H1 (cell line): ENCODE measurements at regions not wholly inside any gene's neighbourhood (a gene's known extent, or its start where the extent isn't known, plus 50 kb on each side); places are given as distances from the start of the nearest gene placed in this dataset.

Experiments used
- CTCF ChIA-PET: fragments of 300-600 bp; sonication (Branson Sonifier 250); formaldehyde crosslinking; loops from one replicate; lab custom pipeline; 2021; ENCODE audit not compliant: partially characterized antibody; lab: Charles Lee
- POLR2A ChIA-PET: fragments of 300-600 bp; sonication (Branson Sonifier 250); formaldehyde crosslinking; loops from one replicate; lab custom pipeline; 2021; ENCODE audit warnings: inconsistent platforms; ENCODE audit not compliant: partially characterized antibody; lab: Charles Lee
- DNase-seq, 2 experiments: peaks; one replicate each; pipeline versions ENCODE4 v3.0.0 to v3.0.0-alpha.2; 2010 to 2022; ENCODE audit warnings: low spot score in 2 of 2, low read depth in 1 of 2, mixed read lengths in 1 of 2
- FAIRE-seq: peaks from 2 replicates; lab custom pipeline; 2011; peaks lifted over from hg19 to GRCh38; lab: Jason Lieb, UNC
- H2AFZ ChIP-seq: 2 replicates; pipeline ENCODE4 v1.8.1; 2012; ENCODE audit warnings: low read length, inconsistent platforms
- H2AK5ac ChIP-seq: 2 replicates; pipeline ENCODE4 v1.6.1; 2013; ENCODE audit warnings: low read depth, low read length
- H2BK120ac ChIP-seq: replicated peaks from 2 replicates; pipeline ENCODE3; 2013; ENCODE audit warnings: low read depth, low read length, inconsistent platforms
- H2BK12ac ChIP-seq: 2 replicates; pipeline ENCODE4 v1.6.1; 2013; ENCODE audit warnings: low read depth, low read length
- H2BK15ac ChIP-seq: 2 replicates; pipeline ENCODE4 v1.6.1; 2013; ENCODE audit warnings: low read length
- H2BK20ac ChIP-seq: 2 replicates; pipeline ENCODE4 v1.6.1; 2013; ENCODE audit warnings: low read length
- H2BK5ac ChIP-seq: 2 replicates; pipeline ENCODE4 v1.6.1; 2013; ENCODE audit warnings: low read depth, low read length
- H3K14ac ChIP-seq: 2 replicates; pipeline ENCODE4 v1.6.1; 2013; ENCODE audit warnings: inconsistent platforms; ENCODE audit not compliant: insufficient read length
- H3K18ac ChIP-seq: 2 replicates; pipeline ENCODE4 v1.6.1; 2013; ENCODE audit warnings: low read length; ENCODE audit errors: extremely low read depth
- H3K23ac ChIP-seq: 2 replicates; pipeline ENCODE4 v1.6.1; 2013; ENCODE audit warnings: inconsistent platforms; ENCODE audit not compliant: insufficient read length
- H3K23me2 ChIP-seq: 2 replicates; pipeline ENCODE4 v1.6.1; 2013; ENCODE audit warnings: low read depth, low read length
- H3K27ac ChIP-seq: 2 replicates; pipeline ENCODE4 v1.6.1; 2011; ENCODE audit warnings: low read depth, low read length, inconsistent platforms
- H3K27me3 ChIP-seq, 4 experiments: replicated peaks in 1 of 4; 1 replicate in 1 of 4; 2 replicates in 3 of 4; pipeline versions ENCODE4 v1.6.1 to v1.8.1; 2011 to 2013; ENCODE audit warnings: low read length in 3 of 4, mild to moderate bottlenecking in 3 of 4, inconsistent platforms in 2 of 4, mixed read lengths in 2 of 4, moderate library complexity in 1 of 4; ENCODE audit not compliant: control insufficient read depth in 3 of 4, insufficient read depth in 3 of 4; ENCODE audit errors: extremely low read depth in 1 of 4
- H3K36me3 ChIP-seq, 4 experiments: 2 replicates each; pipeline versions ENCODE4 v1.6.1 to v1.8.1; 2011 to 2013; ENCODE audit warnings: mild to moderate bottlenecking in 4 of 4, low read length in 3 of 4, moderate library complexity in 2 of 4, control low read depth in 1 of 4, inconsistent platforms in 1 of 4; ENCODE audit not compliant: insufficient read depth in 4 of 4, control insufficient read depth in 2 of 4
- H3K4ac ChIP-seq: replicated peaks from 2 replicates; pipeline ENCODE3; 2013; ENCODE audit warnings: low read length, low read depth, mixed read lengths, inconsistent platforms; ENCODE audit not compliant: insufficient read length
- H3K4me1 ChIP-seq, 4 experiments: replicated peaks in 1 of 4; 1 replicate in 1 of 4; 2 replicates in 3 of 4; pipeline versions ENCODE4 v1.6.1 to v1.8.1; 2011 to 2013; ENCODE audit warnings: low read length in 3 of 4, inconsistent platforms in 2 of 4, mixed read lengths in 1 of 4; ENCODE audit not compliant: insufficient read depth in 4 of 4, control insufficient read depth in 3 of 4
- H3K4me2 ChIP-seq, 2 experiments: 2 replicates each; pipeline versions ENCODE4 v1.6.1 to v1.8.1; 2011 to 2013; ENCODE audit warnings: low read depth in 2 of 2, low read length in 2 of 2, control low read depth in 1 of 2, inconsistent platforms in 1 of 2, mild to moderate bottlenecking in 1 of 2; ENCODE audit not compliant: insufficient read depth in 1 of 2
- H3K4me3 ChIP-seq, 4 experiments: fragments of 200-600, 300-600 bp in 1 of 4; sonication (generic), shearing (Covaris generic), sonication (Bioruptor Twin) in 1 of 4; 2 replicates each; pipeline versions ENCODE4 v1.5.1 to v1.8.1; 2011 to 2016; ENCODE audit warnings: low read length in 4 of 4, low read depth in 3 of 4, control low read depth in 2 of 4, inconsistent platforms in 2 of 4, mild to moderate bottlenecking in 2 of 4, mixed read lengths in 1 of 4, moderate library complexity in 1 of 4; ENCODE audit not compliant: insufficient read depth in 2 of 4; ENCODE audit errors: extremely low read depth in 1 of 4
- H3K56ac ChIP-seq: replicated peaks from 2 replicates; pipeline ENCODE3; 2013; ENCODE audit warnings: low read depth, mild to moderate bottlenecking, mixed read lengths, low read length, inconsistent platforms; ENCODE audit not compliant: insufficient read length
- H3K79me1 ChIP-seq: 2 replicates; pipeline ENCODE4 v1.6.1; 2013; ENCODE audit warnings: low read depth, low read length, control low read depth
- H3K79me2 ChIP-seq, 2 experiments: 2 replicates each; pipeline versions ENCODE4 v1.6.1 to v1.8.1; 2012 to 2013; ENCODE audit warnings: low read length in 2 of 2, mild to moderate bottlenecking in 2 of 2, inconsistent platforms in 1 of 2; ENCODE audit not compliant: insufficient read depth in 2 of 2, control insufficient read depth in 1 of 2
- H3K9ac ChIP-seq, 4 experiments: replicated peaks in 1 of 4; 1 replicate in 1 of 4; 2 replicates in 3 of 4; pipeline versions ENCODE4 v1.6.1 to v1.8.1; 2011 to 2013; ENCODE audit warnings: low read depth in 3 of 4, low read length in 3 of 4, control low read depth in 2 of 4, mild to moderate bottlenecking in 2 of 4, moderate library complexity in 2 of 4, inconsistent platforms in 1 of 4; ENCODE audit errors: extremely low read depth in 1 of 4
- H3K9me3 ChIP-seq, 2 experiments: 2 replicates each; pipeline versions ENCODE4 v1.6.1 to v1.8.1; 2012 to 2013; ENCODE audit warnings: mild to moderate bottlenecking in 2 of 2, moderate library complexity in 2 of 2, control low read depth in 1 of 2, inconsistent platforms in 1 of 2, low read depth in 1 of 2, low read length in 1 of 2, mixed read lengths in 1 of 2; ENCODE audit not compliant: insufficient read depth in 2 of 2
- H4K20me1 ChIP-seq, 2 experiments: replicated peaks in 1 of 2; 2 replicates each; pipeline versions ENCODE3 to v1.8.1; 2011 to 2013; ENCODE audit warnings: inconsistent platforms in 2 of 2, low read length in 2 of 2, mild to moderate bottlenecking in 1 of 2; ENCODE audit not compliant: insufficient read depth in 2 of 2, control insufficient read depth in 1 of 2
- H4K5ac ChIP-seq: 2 replicates; pipeline ENCODE4 v1.6.1; 2013; ENCODE audit warnings: low read length, low read depth, mixed read lengths, inconsistent platforms; ENCODE audit not compliant: insufficient read length
- H4K8ac ChIP-seq: 2 replicates; pipeline ENCODE4 v1.8.0; 2013; ENCODE audit warnings: mild to moderate bottlenecking, moderate library complexity, low read length, inconsistent platforms; ENCODE audit not compliant: insufficient read depth; ENCODE audit errors: extremely low read depth
- H4K91ac ChIP-seq: replicated peaks from 2 replicates; pipeline ENCODE3; 2013; ENCODE audit warnings: low read length, mixed read lengths, inconsistent platforms; ENCODE audit not compliant: insufficient read length
- GABPA ChIP-seq: IDR thresholded peaks from 2 replicates; pipeline ENCODE4 v1.6.1; 2011; ENCODE audit warnings: mild to moderate bottlenecking, low read length, moderate library complexity, borderline replicate concordance; ENCODE audit not compliant: insufficient read depth
- JUND ChIP-seq: IDR thresholded peaks from 2 replicates; pipeline ENCODE4 v1.6.1; 2011; ENCODE audit warnings: mild to moderate bottlenecking, improper control_type of control experiment, low read length
- WGBS, 2 experiments: shearing (Covaris generic) in 1 of 2; methylation state at CpG; one replicate each; pipeline versions ENCODE4 v1.1.6 to v1.1.7; 2013 to 2015; ENCODE audit warnings: low lambda C conversion rate in 2 of 2, mixed read lengths in 2 of 2, inconsistent platforms in 1 of 2, low coverage in 1 of 2, missing lambda C conversion rate in 1 of 2; ENCODE audit not compliant: insufficient replicate concordance in 2 of 2, insufficient coverage in 1 of 2, insufficient read length in 1 of 2; ENCODE audit errors: extremely low coverage in 1 of 2, missing lambda C conversion rate in 1 of 2; 5-methylcytosine and 5-hydroxymethylcytosine counted together

GRCh38 chr7:18370633-18371032 is 124.9 kb upstream of the HDAC9 start:
- Histone ChIP-seq H2BK15ac (no peak overlapping the region), H4K20me1 (no peaks in the 10 kb centered on the region), H2AK5ac (no peak overlapping the region), H3K4me1 (no peaks in the 10 kb centered on the region; a peak in 1 of 7 replicates), H3K27me3 (no peaks in the 10 kb centered on the region), H3K18ac (no peak overlapping the region), H4K8ac (no peak overlapping the region), H3K23me2 (no peaks in the 10 kb centered on the region), H4K5ac (no peak overlapping the region), H3K9me3 (no peaks in the 10 kb centered on the region), H2BK5ac (no peak overlapping the region), H3K4ac (no peak overlapping the region), H3K14ac (no peak overlapping the region), H3K79me1 (no peaks in the 10 kb centered on the region), H3K27ac (no peak overlapping the region), H2BK120ac (no peak overlapping the region), H4K91ac (no peak overlapping the region), H2BK20ac (no peak overlapping the region), H3K79me2 (no peaks in the 10 kb centered on the region), H3K23ac (no peak overlapping the region), H3K4me3 (no peak overlapping the region), H3K4me2 (no peak overlapping the region), H3K56ac (no peak overlapping the region), H3K9ac (no peak overlapping the region), H2AFZ (no peak overlapping the region), H3K36me3 (no peaks in the 10 kb centered on the region), H2BK12ac (no peak overlapping the region)
- FAIRE-seq (no peak), DNase-seq (no peak)
- ChIA-PET POLR2A (no interaction called here), CTCF (interaction anchor here (1.1 kb wide), 1 partner anchor 13 kb away, joined by 3 read pairs; no protein-coding TSS in a partner anchor)
- WGBS, 2 experiments: 97% methylated on average over 5 of the region's 5 CpGs; no CpG with 5 or more reads in 1 of the 2 experiments
- no peak for TF ChIP-seq JUND
- TF ChIP-seq GABPA: no peak
